HEK293T (cell line): ENCODE measurements at regions not wholly inside any gene's neighbourhood (a gene's known extent, or its start where the extent isn't known, plus 50 kb on each side); places are given as distances from the start of the nearest gene placed in this dataset.

Experiments used
- ARNT ChIP-seq: fragments of 450-650 bp; IDR thresholded peaks from 2 replicates; pipeline ENCODE4 v1.6.1; 2017; ENCODE audit warnings: mild to moderate bottlenecking
- CTBP1 ChIP-seq: fragments of 450-650 bp; IDR thresholded peaks from 2 replicates; pipeline ENCODE4 v1.6.1; 2016; ENCODE audit warnings: borderline replicate concordance
- ELF4 ChIP-seq: fragments of 450-650 bp; IDR thresholded peaks from 2 replicates; pipeline ENCODE4 v1.6.1; 2017; ENCODE audit warnings: antibody characterized with exemption
- HDGF ChIP-seq: fragments of 450-650 bp; IDR thresholded peaks from 2 replicates; pipeline ENCODE4 v1.6.1; 2017; ENCODE audit warnings: antibody characterized with exemption, borderline replicate concordance

- no peak for TF ChIP-seq ARNT
- TF ChIP-seq CTBP1 = no peak
- TF ChIP-seq HDGF = no peak
- TF ChIP-seq ELF4 = no peak
These were observed 225.5 kb upstream of the PRICKLE1 start for GRCh38 chr12:42815068-42815467.
